Loucy (cell line): ENCODE measurements at regions not wholly inside any gene's neighbourhood (a gene's known extent, or its start where the extent isn't known, plus 50 kb on each side); places are given as distances from the start of the nearest gene placed in this dataset.

Experiments
- CTCF ChIP-seq: fragments of 200-600 bp; sonication (generic); conservative IDR thresholded peaks from 2 replicates; pipeline ENCODE4 v1.5.1; 2014; ENCODE audit warnings: mild to moderate bottlenecking, antibody characterized with exemption, low read length
- EZH2phosphoT487 ChIP-seq: fragments of 200-600 bp; IDR thresholded peaks from 2 replicates; pipeline ENCODE4 v1.6.1; 2018; ENCODE audit warnings: antibody characterized with exemption, mild to moderate bottlenecking, moderate library complexity, borderline replicate concordance

- TF ChIP-seq CTCF (no peak), EZH2phosphoT487 (no peak)
These were observed 257.8 kb downstream of the PLK2 start for GRCh38 chr5:58201922-58202648.
